DOHH2 (cell line): ENCODE measurements at regions not wholly inside any gene's neighbourhood (a gene's known extent, or its start where the extent isn't known, plus 50 kb on each side); places are given as distances from the start of the nearest gene placed in this dataset.

ENCODE experiments used
- H3F3A ChIP-seq: fragments of 200-600 bp; sonication (generic), shearing (Covaris generic); 2 replicates; pipeline ENCODE4 v1.6.0; 2016; ENCODE audit warnings: antibody characterized with exemption, mild to moderate bottlenecking; ENCODE audit not compliant: control insufficient read depth, insufficient read depth
- H3K27ac ChIP-seq: fragments of 200-600 bp; sonication (generic); 2 replicates; pipeline ENCODE4 v1.5.1; 2014; ENCODE audit warnings: low read depth, mild to moderate bottlenecking, low read length, moderate library complexity
- H3K27me3 ChIP-seq: fragments of 200-600 bp; sonication (generic); 2 replicates; pipeline ENCODE4 v1.6.1; 2014; ENCODE audit warnings: mild to moderate bottlenecking, low read length, mixed read lengths; ENCODE audit not compliant: control insufficient read depth
- H3K36me3 ChIP-seq: fragments of 200-600 bp; sonication (generic); 2 replicates; pipeline ENCODE4 v1.6.1; 2014; ENCODE audit warnings: mild to moderate bottlenecking, low read length, moderate library complexity, mixed read lengths; ENCODE audit not compliant: control insufficient read depth
- H3K4me1 ChIP-seq: fragments of 200-600 bp; sonication (generic); 2 replicates; pipeline ENCODE4 v1.6.1; 2014; ENCODE audit warnings: mild to moderate bottlenecking, low read length, mixed read lengths; ENCODE audit not compliant: control insufficient read depth
- H3K4me2 ChIP-seq: fragments of 200-600 bp; sonication (generic); 2 replicates; pipeline ENCODE4 v1.6.0; 2014; ENCODE audit warnings: mild to moderate bottlenecking, low read length, moderate library complexity
- H3K4me3 ChIP-seq: fragments of 200-600 bp; sonication (generic); 2 replicates; pipeline ENCODE4 v1.5.1; 2014; ENCODE audit warnings: mild to moderate bottlenecking, low read length, mixed read lengths
- H3K79me2 ChIP-seq: fragments of 200-600 bp; sonication (generic); 2 replicates; pipeline ENCODE4 v1.6.1; 2014; ENCODE audit warnings: mild to moderate bottlenecking, low read length, mixed read lengths; ENCODE audit not compliant: control insufficient read depth
- H3K9me2 ChIP-seq: fragments of 200-600 bp; sonication (generic); replicated peaks from 2 replicates; pipeline ENCODE4 v1.6.1; 2014; ENCODE audit warnings: mild to moderate bottlenecking, low read length, mixed read lengths; ENCODE audit not compliant: control insufficient read depth
- H3K9me3 ChIP-seq: fragments of 200-600 bp; sonication (generic); 2 replicates; pipeline ENCODE4 v1.6.1; 2014; ENCODE audit warnings: antibody characterized with exemption, low read length, mixed read lengths; ENCODE audit not compliant: control insufficient read depth, insufficient read depth
- H4K20me1 ChIP-seq: fragments of 200-600 bp; sonication (generic); 2 replicates; pipeline ENCODE4 v1.6.0; 2014; ENCODE audit warnings: low read depth, mild to moderate bottlenecking, antibody characterized with exemption, low read length, moderate library complexity; ENCODE audit not compliant: control insufficient read depth, insufficient read depth
- EZH2phosphoT487 ChIP-seq: fragments of 200-600 bp; sonication (generic); IDR thresholded peaks from 2 replicates; pipeline ENCODE4 v1.6.1; 2017; ENCODE audit warnings: borderline replicate concordance, mild to moderate bottlenecking, antibody characterized with exemption, low read length, moderate library complexity, mixed read lengths
- TF ChIP-seq, protein P1 (sequence below): fragments of 200-600 bp; sonication (generic); IDR thresholded peaks from one replicate; pipeline ENCODE4 v1.5.1; 2014; ENCODE audit warnings: antibody characterized with exemption, mild to moderate bottlenecking, low read depth, low read length; ENCODE audit not compliant: poor library complexity, severe bottlenecking

DNA sequence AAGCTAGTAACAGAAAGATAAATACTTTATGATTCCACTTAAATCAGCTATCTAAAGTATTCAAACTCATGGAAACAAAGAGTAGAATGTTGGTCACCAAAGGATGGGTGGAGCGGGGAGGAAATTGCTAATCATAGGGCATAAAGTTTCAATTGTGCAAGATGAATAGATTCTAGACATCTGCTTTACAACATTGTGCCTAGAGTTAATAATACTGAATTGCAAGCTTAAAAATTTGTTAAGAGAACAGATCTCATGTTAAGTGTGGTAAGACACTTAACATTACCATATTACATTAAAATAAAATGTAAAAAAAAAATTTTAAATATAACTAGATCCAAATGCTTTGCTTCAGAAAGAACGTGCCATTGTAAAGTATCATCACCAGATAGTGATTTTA, 411.1 kb upstream of the MBL2 start:
- no peak for TF ChIP-seq EZH2phosphoT487
- TF ChIP-seq, protein P1, sequence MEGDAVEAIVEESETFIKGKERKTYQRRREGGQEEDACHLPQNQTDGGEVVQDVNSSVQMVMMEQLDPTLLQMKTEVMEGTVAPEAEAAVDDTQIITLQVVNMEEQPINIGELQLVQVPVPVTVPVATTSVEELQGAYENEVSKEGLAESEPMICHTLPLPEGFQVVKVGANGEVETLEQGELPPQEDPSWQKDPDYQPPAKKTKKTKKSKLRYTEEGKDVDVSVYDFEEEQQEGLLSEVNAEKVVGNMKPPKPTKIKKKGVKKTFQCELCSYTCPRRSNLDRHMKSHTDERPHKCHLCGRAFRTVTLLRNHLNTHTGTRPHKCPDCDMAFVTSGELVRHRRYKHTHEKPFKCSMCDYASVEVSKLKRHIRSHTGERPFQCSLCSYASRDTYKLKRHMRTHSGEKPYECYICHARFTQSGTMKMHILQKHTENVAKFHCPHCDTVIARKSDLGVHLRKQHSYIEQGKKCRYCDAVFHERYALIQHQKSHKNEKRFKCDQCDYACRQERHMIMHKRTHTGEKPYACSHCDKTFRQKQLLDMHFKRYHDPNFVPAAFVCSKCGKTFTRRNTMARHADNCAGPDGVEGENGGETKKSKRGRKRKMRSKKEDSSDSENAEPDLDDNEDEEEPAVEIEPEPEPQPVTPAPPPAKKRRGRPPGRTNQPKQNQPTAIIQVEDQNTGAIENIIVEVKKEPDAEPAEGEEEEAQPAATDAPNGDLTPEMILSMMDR: no peak
- H3K4me1 ChIP-seq: no peaks in the 10 kb centered on the region
- H4K20me1 ChIP-seq: no peaks in the 10 kb centered on the region
- no peak overlapping the region for H3K4me3 ChIP-seq
- H3F3A ChIP-seq: no peaks in the 10 kb centered on the region
- H3K27me3 ChIP-seq: no peaks in the 10 kb centered on the region
- no peaks in the 10 kb centered on the region for H3K79me2 ChIP-seq
- no peaks in the 10 kb centered on the region for H3K36me3 ChIP-seq
- H3K27ac ChIP-seq: no peak overlapping the region
- no peaks in the 10 kb centered on the region for H3K9me2 ChIP-seq
- H3K9me3 ChIP-seq: no peaks in the 10 kb centered on the region
- H3K4me2 ChIP-seq: no peak overlapping the region

DNA sequence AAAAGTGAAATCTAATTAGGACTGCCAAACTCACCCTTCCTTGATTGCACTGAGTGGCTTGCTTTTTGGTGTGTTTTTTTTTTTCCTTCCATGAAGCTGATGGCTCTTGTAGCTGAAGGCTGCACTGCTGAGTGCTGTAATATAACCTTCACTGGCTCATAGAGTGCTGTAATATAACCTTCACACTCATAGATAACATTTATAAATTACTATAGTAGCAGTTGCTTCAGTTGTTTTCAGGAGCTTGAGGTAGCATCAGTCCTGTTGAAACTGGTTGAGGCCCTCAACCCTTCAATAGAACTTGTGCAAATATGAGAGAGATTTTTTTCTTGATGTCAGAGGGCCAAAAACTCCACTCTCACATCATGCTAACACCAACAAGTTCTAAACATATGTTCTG, 404.9 kb upstream of the MBL2 start:
- Histone ChIP-seq H3K36me3 (no peaks in the 10 kb centered on the region), H3K4me2 (no peak overlapping the region), H3K4me3 (no peak overlapping the region), H3K27me3 (no peaks in the 10 kb centered on the region), H3K79me2 (no peaks in the 10 kb centered on the region), H3K9me2 (no peaks in the 10 kb centered on the region), H3K4me1 (no peaks in the 10 kb centered on the region), H3K27ac (no peak overlapping the region), H3K9me3 (no peaks in the 10 kb centered on the region), H3F3A (no peaks in the 10 kb centered on the region), H4K20me1 (no peaks in the 10 kb centered on the region)
- TF ChIP-seq, protein P1: no peak
- no peak for TF ChIP-seq EZH2phosphoT487

DNA sequence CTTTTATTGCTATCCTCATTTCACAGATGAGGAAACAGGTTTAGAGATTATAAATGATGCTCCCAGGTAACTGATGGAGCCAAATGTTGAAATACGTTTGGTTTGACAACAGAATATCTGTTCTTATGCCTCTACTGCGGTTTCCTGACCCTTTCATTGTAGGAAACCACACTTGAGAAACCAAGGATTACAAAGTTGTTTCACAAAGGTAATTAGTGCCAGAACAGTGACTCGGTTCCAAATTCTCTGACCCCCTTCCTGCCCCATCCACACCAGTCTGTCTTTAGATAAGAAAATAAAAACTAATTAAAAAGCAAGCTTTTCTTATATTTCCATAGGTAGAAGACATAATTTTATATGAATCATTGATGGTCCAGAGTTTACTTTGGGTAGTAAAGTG, 393.7 kb upstream of the MBL2 start:
- Histone ChIP-seq H4K20me1 (no peaks in the 10 kb centered on the region), H3K79me2 (no peaks in the 10 kb centered on the region), H3F3A (no peaks in the 10 kb centered on the region), H3K9me2 (no peaks in the 10 kb centered on the region), H3K27me3 (no peaks in the 10 kb centered on the region), H3K36me3 (no peaks in the 10 kb centered on the region), H3K4me3 (no peak overlapping the region), H3K27ac (no peak overlapping the region), H3K4me2 (no peak overlapping the region), H3K9me3 (no peaks in the 10 kb centered on the region), H3K4me1 (no peaks in the 10 kb centered on the region)
- TF ChIP-seq, protein P1: no peak
- TF ChIP-seq EZH2phosphoT487: no peak

DNA sequence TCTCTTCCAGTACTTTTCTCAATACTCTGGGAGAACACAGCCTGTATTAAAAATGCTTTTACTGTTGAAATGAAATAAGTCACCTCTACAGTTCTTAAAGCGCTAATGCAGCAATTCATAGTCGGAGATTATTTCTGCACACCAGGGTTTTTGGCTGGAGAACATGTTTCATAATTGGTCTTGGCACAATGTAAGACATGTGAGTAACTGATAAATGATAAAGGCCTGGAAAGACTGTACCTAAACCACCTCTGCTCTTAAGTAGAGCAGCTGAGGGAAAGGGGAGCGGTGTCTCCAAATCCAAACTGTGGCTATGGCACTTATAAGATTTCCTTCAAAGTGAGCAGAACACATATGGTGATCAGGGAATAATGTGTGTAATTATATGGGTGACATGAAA, 390.3 kb upstream of the MBL2 start:
- Histone ChIP-seq H3K27ac (no peak overlapping the region), H3K9me2 (no peaks in the 10 kb centered on the region), H3K79me2 (no peaks in the 10 kb centered on the region), H3F3A (no peaks in the 10 kb centered on the region), H3K27me3 (no peaks in the 10 kb centered on the region), H3K36me3 (no peaks in the 10 kb centered on the region), H3K4me2 (no peak overlapping the region), H3K4me3 (no peak overlapping the region), H3K4me1 (no peaks in the 10 kb centered on the region), H4K20me1 (no peaks in the 10 kb centered on the region), H3K9me3 (no peaks in the 10 kb centered on the region)
- TF ChIP-seq EZH2phosphoT487: no peak
- TF ChIP-seq, protein P1: no peak
